GM21447 (cell line): ENCODE measurements at regions not wholly inside any gene's neighbourhood (a gene's known extent, or its start where the extent isn't known, plus 50 kb on each side); places are given as distances from the start of the nearest gene placed in this dataset.
"Not testable (repeated sequence)": the region's sequence is repeated elsewhere in the genome, so short reads cannot be mapped to it uniquely, and the experiment has no call there.

Experiments used
- ATAC-seq: cut with Tn5 transposase; IDR thresholded peaks from one replicate; pipeline ENCODE4 v1.9.1; 2021; ENCODE audit not compliant: unreplicated experiment

- no peak for ATAC-seq
Observed at GRCh38 chr5:166068547-166069335, 2222.7 kb upstream of the WWC1 start.

DNA sequence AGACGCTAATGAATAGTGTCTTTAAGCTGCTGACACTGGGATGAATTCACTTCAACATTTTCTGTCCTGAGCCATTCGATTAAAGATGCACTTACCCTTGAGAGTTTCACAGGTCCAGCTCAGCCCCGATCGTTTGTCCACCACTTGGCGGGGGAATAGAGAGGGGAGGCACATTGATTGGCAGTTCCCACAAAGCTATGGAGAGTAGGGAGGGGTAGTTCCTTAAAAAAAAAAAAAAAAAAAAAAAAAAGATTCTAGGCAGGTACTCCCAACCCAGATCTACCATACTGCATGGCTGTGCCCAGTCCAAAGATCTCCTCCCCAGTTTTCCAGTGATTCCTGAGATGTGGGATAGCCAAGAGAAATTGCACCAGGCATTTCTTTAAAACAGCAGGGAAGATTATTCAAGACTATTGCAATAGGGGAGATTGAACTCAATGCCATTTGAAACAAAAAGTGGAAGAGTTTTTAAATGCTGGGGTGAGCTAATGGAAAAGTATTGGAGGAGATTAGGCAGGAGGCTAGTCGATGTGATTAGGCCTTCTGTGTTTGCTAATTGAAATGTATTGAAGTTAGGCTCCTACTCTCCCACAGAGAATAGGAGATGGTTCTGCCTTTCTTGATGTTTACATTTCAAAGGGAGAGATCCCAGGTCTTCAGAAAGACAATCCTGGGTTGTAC is 2217.4 kb upstream of the WWC1 start:
- no peak for ATAC-seq

DNA sequence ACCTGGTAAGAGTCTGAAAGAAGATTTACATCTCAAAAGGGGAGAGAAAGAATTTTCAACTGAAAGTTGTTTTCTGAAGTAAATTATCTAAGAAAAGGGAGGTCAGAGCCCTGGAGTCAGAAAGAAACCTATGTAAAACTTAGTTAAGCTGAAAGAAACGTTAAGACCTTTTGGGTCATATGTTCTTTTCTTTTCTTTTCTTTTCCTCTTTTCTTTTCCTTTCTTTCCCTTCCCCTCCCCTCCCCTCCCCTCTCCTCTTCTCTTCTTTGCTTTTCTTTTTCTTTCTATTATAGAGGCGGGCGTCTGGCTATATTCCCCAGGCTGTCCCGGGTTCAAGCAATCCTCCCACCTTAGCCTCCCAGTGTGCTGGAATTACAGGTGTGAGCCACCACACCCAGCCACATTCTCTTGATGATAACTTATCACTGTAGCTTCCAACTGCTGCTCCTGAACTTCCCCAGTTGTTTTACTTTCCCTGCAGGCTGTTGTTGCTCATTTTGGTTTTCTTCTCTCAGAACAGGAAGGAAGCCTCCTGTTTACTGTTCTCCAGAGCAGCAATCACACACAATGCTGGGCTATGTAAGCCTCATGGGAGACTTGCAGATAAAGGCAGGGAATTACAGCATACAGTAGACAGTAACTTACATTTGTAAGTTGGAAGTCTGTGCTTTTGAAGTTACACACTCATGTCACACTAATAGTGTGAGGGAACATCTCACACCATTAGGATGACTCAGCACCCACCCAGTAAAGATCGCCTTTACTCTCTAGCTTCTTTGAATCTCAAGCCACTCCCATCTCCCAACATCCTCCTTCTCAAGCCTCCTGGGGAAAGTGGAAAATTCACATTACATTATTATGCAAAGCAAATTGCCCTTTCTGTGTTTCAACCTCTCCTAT is 2216.6 kb upstream of the WWC1 start:
- no peak for ATAC-seq

GRCh38 chr5:166083183-166083959 is 2208.1 kb upstream of the WWC1 start:
- ATAC-seq = no peak

- no peak for ATAC-seq
Observed at GRCh38 chr5:166086568-166086967, 2204.9 kb upstream of the WWC1 start.

DNA sequence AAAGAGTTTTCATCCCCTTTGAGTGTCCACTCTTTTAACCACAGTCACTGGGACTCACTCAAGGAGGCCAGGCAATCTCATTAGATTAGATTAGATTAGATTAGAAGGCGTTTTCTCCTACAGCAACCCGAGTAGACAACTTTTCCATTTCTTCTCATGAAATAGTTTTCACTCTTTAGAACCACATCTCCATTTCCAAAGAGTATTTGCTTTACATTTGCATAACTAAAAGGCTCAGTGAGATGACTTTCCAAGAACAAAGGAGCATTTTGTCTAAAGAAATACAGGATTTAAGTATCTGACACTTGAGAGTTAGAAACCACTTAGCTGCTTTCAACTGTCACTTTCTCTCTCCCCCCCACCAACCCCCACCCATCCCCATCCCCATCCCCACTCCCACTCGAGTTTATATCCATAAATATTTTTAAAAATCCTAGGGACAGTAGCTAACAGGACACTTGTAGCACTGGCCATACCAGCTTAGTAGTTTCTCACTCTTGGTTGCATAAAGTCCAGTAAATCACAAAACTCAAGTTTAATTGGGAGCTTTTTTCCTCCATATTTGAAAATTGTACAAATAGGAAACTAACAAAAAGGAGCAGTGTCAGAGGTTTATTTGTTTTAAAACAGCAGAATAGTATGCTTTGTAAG is 2202.9 kb upstream of the WWC1 start:
- no peak for ATAC-seq

DNA sequence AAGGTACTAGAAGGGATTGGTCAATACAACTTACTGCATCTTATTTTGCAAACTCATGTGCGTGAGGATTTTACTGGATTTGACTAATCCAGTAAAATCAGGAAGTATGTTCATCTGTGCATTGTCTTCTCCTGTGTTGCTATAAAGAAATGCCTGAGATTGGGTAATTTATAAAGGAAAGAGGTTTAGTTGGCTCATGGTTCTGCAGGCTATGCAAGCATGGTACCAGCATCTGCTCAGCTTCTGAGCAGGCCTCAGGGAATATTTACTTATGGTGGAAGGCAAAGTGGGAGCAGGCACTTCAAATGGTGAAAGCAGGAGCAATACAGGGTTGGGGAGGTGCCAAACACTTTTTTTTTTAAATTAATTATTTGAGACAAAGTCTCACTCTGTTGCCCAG is 2199.5 kb upstream of the WWC1 start:
- ATAC-seq = no peak

DNA sequence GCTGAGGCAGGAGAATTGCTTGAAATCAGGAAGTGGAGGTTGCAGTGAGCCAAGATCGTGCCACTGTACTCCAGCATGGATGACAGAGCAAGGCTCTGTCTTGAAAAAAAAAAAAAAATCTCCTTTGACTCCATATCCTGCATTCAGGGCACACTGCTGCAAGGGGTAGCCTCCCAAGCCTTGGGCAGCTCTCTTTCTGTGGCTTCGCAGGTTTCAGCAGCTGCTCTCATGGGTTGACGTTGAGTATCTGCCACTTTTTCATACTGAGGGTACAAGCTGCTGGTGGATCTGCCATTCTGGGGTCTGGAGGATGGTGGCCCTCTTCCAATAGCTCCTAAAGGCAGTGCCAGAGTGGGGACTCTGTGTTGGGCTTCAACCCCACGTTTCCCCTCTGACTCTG is 2198.1 kb upstream of the WWC1 start:
- no peak for ATAC-seq

DNA sequence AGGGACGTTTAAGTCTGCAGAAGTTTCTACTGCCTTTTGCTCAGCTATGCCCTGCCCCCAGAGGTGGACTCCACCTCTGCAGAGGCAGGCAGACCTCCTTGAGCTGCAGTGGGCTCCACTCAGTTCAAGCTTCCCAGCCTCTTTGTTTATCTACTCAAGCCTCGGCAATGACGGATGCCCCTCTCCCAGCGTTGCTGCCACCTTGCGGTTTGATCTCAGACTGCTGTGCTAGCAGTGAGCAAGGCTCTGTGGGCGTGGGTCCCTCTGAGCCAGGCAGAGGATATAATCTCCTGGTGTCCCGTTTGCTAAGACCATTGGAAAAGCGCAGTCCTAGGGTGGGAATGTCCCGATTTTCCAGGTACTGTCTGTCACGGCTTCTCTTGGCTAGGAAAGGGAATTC is 2188.5 kb upstream of the WWC1 start:
- no peak for ATAC-seq

DNA sequence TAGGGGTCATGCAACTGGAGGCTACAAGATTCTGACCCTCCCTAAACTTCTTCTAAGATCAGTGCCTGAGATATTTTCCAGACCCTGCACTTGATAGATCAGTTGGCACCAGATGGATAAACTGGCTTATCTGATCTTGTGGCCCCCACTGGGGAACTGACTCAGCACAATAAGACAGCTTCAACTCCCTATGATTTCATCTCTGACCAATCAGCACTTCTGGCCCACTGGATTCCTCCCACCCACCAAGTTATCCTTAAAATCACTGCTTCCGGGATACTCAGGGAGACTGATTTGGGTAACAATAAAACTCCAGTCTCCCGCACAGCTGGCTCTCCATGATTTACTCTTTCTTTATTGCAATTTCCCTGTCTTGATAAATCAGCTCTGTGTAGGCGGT is 2180.4 kb upstream of the WWC1 start:
- no peak for ATAC-seq

GRCh38 chr5:166117072-166118066 is 2174.1 kb upstream of the WWC1 start:
- ATAC-seq = no peak

GRCh38 chr5:166119506-166119905 is 2171.9 kb upstream of the WWC1 start:
- ATAC-seq = no peak

DNA sequence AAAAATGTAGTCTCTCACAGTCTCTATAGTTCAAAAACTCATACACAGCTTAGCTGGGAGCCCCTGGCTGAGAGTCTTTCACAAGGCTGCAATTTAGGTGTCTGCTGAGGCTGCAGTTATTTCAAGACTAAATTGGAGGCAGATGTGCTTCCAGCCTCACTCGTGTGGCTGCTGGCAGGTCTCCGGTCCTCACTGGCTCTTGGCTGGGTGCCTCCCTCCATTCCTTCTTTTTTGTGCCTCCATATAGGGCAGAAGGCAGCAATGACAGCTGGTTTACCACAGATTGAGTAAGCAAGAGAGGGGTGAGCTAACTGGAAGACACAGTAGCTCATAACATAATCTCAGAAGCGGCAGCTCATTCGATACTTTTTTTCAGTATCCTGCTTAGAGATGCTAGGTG is 2167.7 kb upstream of the WWC1 start:
- no peak for ATAC-seq

DNA sequence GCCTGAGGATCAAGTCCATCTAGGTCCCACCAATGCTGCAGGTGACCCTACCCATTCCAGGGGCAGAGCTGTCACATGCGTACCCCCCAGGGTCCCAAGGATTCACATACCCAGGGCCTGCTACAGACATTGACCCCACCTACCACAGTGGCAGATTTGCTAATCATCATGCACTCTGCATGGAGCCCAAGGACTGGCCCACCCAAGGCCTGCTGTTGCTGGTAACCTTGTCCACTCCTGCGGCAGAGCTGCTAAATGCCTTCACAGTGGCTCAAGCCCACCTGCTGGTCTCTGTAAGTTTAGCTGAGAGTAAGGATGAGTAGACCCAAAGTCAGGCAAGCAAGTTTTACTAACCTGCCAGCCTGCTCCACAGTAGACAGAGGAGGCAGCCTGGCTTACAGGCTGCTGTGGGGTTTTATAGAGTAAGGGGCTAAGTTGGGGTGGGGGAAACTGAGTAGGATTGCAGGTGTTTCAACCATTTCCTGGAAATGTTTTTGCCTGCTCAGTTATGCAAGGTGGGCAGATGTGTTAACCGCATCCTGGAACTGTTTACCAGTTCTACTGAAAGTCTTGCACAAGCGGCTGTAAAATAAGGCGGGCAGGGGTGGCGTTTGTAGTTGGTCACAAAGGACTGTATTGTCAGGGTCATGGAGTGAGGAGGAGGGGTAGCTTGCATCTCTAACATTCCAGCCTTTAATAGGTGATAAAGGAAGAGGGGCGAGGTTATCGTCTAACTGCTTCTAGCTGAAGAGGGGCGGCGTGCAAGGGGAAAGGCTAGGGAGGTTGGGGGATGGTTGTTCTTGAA is 2163.5 kb upstream of the WWC1 start:
- no peak for ATAC-seq

- not testable (repeated sequence) for ATAC-seq
Observed at GRCh38 chr5:166145107-166145506, 2146.3 kb upstream of the WWC1 start.

DNA sequence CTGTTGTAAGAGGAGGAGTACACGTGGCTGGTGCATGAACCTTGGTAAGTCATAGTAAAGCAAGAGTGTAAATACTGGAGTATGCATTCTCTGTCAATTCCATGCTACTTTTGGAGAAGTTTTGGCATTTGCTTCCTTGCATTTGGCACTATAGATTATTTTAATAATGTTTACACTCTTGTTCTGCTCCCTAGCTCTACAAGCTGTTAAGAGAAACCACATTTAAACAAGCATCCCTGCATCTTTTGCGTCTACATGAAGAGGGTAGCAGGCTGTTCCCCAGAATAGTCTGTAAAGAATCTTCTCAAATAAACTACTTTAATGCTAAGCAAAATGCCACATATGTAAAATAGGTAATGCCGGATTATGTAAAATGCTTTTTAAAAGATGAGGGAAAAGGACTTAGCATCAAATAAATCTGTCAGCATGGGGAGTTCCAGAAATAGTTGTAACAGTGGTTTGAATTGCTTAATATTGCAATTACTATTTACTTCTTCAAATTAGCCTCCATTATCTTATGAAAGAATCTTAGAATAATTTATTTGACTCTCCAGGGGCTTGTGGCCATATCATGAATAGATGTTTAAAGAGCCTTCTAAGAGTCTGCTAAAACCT is 2127.3 kb upstream of the WWC1 start:
- ATAC-seq = no peak

DNA sequence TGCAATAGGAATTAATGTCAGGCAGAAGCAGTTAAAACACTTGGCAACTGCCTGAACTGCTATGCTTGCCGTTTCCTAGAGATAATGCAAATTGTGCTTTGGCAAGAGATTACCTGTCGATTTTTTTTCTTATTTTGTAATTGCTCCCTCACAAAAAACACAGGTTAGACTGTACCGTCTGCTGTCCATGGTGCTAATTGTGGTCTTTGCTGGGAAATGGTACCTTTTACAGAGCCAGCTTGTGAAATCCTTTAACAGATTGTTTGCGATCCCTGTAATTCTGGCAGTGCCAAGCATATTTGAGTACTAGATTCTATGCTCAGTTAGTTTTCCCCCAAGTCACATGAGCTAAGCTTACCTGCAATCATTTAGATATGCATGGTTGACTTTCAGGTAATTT is 2125.8 kb upstream of the WWC1 start:
- no peak for ATAC-seq

DNA sequence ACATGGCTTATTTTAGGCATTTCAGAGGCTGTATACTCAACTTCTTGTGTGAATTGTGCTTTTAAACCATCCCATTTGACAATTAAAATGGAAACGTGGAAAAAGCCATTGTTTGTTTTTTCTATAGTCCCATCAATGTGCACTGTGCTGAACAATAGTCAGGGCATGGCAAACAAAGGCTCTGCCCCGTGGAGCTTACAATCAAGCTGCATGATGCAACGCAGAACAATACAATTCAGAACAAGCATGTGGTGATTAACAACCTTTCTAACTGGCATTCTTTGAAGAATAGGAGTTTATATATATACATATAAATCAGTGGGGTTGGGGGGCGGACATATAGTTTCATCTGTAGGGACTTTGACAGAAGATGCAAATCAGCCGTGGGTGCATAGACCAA is 2125.4 kb upstream of the WWC1 start:
- ATAC-seq = no peak
